ENCODE measurements at regions not wholly inside any gene's neighbourhood (a gene's known extent, or its start where the extent isn't known, plus 50 kb on each side); places are given as distances from the start of the nearest gene placed in this dataset.

- TF ChIP-seq POLR2A (IDR thresholded peaks at IDR 0.05; ENCODE audit: low read depth, low read length) = no peak
- no peak for TF ChIP-seq POLR2AphosphoS5 (IDR thresholded peaks at IDR 0.05; ENCODE audit: low read depth, low read length)
- TF ChIP-seq TAF1 (IDR thresholded peaks at IDR 0.05; ENCODE audit: borderline replicate concordance, low read depth, low read length) = no peak
Measured at GRCh38 chr6:166733900-166734299, 106.8 kb upstream of the RPS6KA2 start.

Data from GM12892 (cell line).